RWPE2 (cell line): ENCODE measurements at regions not wholly inside any gene's neighbourhood (a gene's known extent, or its start where the extent isn't known, plus 50 kb on each side); places are given as distances from the start of the nearest gene placed in this dataset.

Experiments
- ATAC-seq: fragments of 200-7000 bp; cut with Tn5 transposase; 3 replicates; pipeline ENCODE4 v1.9.1; 2021; ENCODE audit warnings: low read depth
- DNase-seq: peaks from one replicate; pipeline ENCODE4 v3.0.0-alpha.2; 2020; ENCODE audit warnings: low spot score
- H3K27ac ChIP-seq: fragments of 450-650 bp; 2 replicates; pipeline ENCODE4 v1.5.1; 2017; ENCODE audit warnings: mild to moderate bottlenecking; ENCODE audit not compliant: poor library complexity, severe bottlenecking
- H3K27me3 ChIP-seq: fragments of 250-450 bp; sonication (Bioruptor Pico); 2 replicates; pipeline ENCODE4 v1.5.1; 2021; ENCODE audit warnings: mild to moderate bottlenecking, moderate library complexity; ENCODE audit not compliant: insufficient read depth, poor library complexity, severe bottlenecking
- H3K36me3 ChIP-seq: fragments of 250-450 bp; sonication (Bioruptor Pico); 2 replicates; pipeline ENCODE4 v1.5.1; 2020; ENCODE audit warnings: low read depth, mild to moderate bottlenecking, moderate library complexity
- H3K4me1 ChIP-seq: fragments of 250-450 bp; sonication (Bioruptor Pico); 2 replicates; pipeline ENCODE4 v1.5.1; 2021; ENCODE audit warnings: mild to moderate bottlenecking, moderate library complexity; ENCODE audit not compliant: insufficient read depth, poor library complexity, severe bottlenecking
- H3K4me3 ChIP-seq: fragments of 250-450 bp; sonication (Bioruptor Pico); 2 replicates; pipeline ENCODE4 v1.5.1; 2021; ENCODE audit warnings: mild to moderate bottlenecking, moderate library complexity; ENCODE audit not compliant: severe bottlenecking
- H3K9me3 ChIP-seq: fragments of 250-450 bp; sonication (Bioruptor Pico); 2 replicates; pipeline ENCODE4 v1.5.1; 2021; ENCODE audit warnings: mild to moderate bottlenecking, moderate library complexity; ENCODE audit not compliant: severe bottlenecking
- CTCF ChIP-seq: fragments of 450-650 bp; IDR thresholded peaks from one replicate; pipeline ENCODE4 v1.5.1; 2017; ENCODE audit warnings: mild to moderate bottlenecking, moderate library complexity; ENCODE audit not compliant: poor library complexity, severe bottlenecking

GRCh38 chr12:41979574-41979973, 165.1 kb downstream of the GXYLT1 start:
- ATAC-seq (no peak), DNase-seq (no peak)
- no peak for TF ChIP-seq CTCF
- Histone ChIP-seq H3K4me1 (no peaks in the 10 kb centered on the region), H3K27me3 (no peaks in the 10 kb centered on the region), H3K4me3 (no peak overlapping the region), H3K36me3 (no peaks in the 10 kb centered on the region), H3K9me3 (no peaks in the 10 kb centered on the region), H3K27ac (no peak overlapping the region)

GRCh38 chr12:41972598-41972997, 172.1 kb downstream of the GXYLT1 start:
- Histone ChIP-seq H3K27ac (no peak overlapping the region), H3K9me3 (no peaks in the 10 kb centered on the region), H3K27me3 (no peaks in the 10 kb centered on the region), H3K4me3 (no peak overlapping the region), H3K36me3 (no peaks in the 10 kb centered on the region), H3K4me1 (no peaks in the 10 kb centered on the region)
- no peak for TF ChIP-seq CTCF
- DNase-seq (no peak), ATAC-seq (no peak)

- Histone ChIP-seq H3K4me1 (no peaks in the 10 kb centered on the region), H3K4me3 (no peak overlapping the region), H3K9me3 (no peaks in the 10 kb centered on the region), H3K36me3 (no peaks in the 10 kb centered on the region), H3K27me3 (no peaks in the 10 kb centered on the region), H3K27ac (no peak overlapping the region)
- ATAC-seq (no peak), DNase-seq (no peak)
- TF ChIP-seq CTCF: no peak
These were observed 172.5 kb downstream of the GXYLT1 start for GRCh38 chr12:41972196-41972595.

- Histone ChIP-seq H3K27me3 (no peaks in the 10 kb centered on the region), H3K36me3 (no peaks in the 10 kb centered on the region), H3K4me3 (no peak overlapping the region), H3K4me1 (no peaks in the 10 kb centered on the region), H3K27ac (no peak overlapping the region), H3K9me3 (no peaks in the 10 kb centered on the region)
- ATAC-seq (no peak), DNase-seq (no peak)
- no peak for TF ChIP-seq CTCF
These were observed 173.9 kb downstream of the GXYLT1 start for GRCh38 chr12:41970744-41971143.

GRCh38 chr12:41968599-41968998, 176.1 kb downstream of the GXYLT1 start:
- DNase-seq: no peak
- Histone ChIP-seq H3K4me3 (no peak overlapping the region), H3K36me3 (no peaks in the 10 kb centered on the region), H3K27ac (no peak overlapping the region), H3K27me3 (no peaks in the 10 kb centered on the region), H3K4me1 (no peaks in the 10 kb centered on the region), H3K9me3 (no peaks in the 10 kb centered on the region)
- no peak for ATAC-seq
- no peak for TF ChIP-seq CTCF
